Erythroblast (primary cell): ENCODE measurements at regions not wholly inside any gene's neighbourhood (a gene's known extent, or its start where the extent isn't known, plus 50 kb on each side); places are given as distances from the start of the nearest gene placed in this dataset.

Experiments
- GATA1 ChIP-seq: IDR thresholded peaks from 2 replicates; pipeline ENCODE4 v1.6.1; 2011; ENCODE audit warnings: low read depth, mild to moderate bottlenecking, control low read depth, low read length, moderate library complexity
- POLR2A ChIP-seq: IDR thresholded peaks from 2 replicates; pipeline ENCODE4 v1.6.1; 2011; ENCODE audit warnings: mild to moderate bottlenecking, low read length

DNA sequence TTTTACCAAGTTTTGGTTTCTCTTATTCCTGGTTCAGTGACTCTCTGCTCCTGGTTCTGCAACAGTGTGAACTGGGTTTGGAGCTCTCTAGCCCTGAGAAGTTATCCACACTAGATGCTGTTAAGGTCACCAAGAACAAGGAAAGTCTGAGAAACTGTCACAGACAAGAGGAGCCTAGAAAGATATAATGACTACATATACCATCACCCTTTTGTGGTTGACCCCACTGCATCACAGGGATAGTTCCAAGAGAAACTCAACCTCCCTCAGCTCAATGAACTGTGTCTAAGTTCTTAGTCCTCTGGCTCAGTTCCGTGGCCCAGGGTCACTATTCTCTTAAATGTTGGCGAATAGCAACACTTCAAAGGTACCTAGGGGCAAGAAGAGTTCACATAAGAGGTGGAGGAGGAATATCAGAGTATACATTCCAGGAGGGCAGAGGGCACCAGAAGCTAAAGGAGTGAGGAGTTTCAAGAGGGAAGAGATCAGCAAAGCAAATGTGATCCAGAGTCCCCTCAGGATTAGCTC lies 171.5 kb downstream of the BUB3 start:
- no peak for TF ChIP-seq POLR2A
- TF ChIP-seq GATA1: no peak
